Endothelial cell of umbilical vein (primary cell): ENCODE measurements at regions not wholly inside any gene's neighbourhood (a gene's known extent, or its start where the extent isn't known, plus 50 kb on each side); places are given as distances from the start of the nearest gene placed in this dataset.

Experiments used
- BruUV-seq: library from RNA; stranded (reverse); fragments of 400-500 nt; replicated peaks from 2 replicates; lab custom pipeline; 2021; lab: Mats Ljungman, UMichigan
- CTCF ChIA-PET: fragments of 300-600, 350-600 bp; sonication (Branson Sonifier 250); formaldehyde crosslinking; loops from one replicate; lab custom pipeline; 2021; ENCODE audit warnings: antibody characterized with exemption, inconsistent platforms; lab: Charles Lee
- POLR2A ChIA-PET: fragments of 300-600, 350-600 bp; sonication (Branson Sonifier 250); formaldehyde crosslinking; loops from one replicate; lab custom pipeline; 2021; ENCODE audit warnings: antibody characterized with exemption, inconsistent platforms; lab: Charles Lee
- DNase-seq: peaks from one replicate; pipeline ENCODE4 v3.0.0-alpha.2; 2011; ENCODE audit warnings: low read depth, low spot score
- FAIRE-seq: peaks from 2 replicates; lab custom pipeline; 2011; peaks lifted over from hg19 to GRCh38; lab: Jason Lieb, UNC
- H2AFZ ChIP-seq: 2 replicates; pipeline ENCODE4 v1.6.0; 2012; ENCODE audit warnings: low read depth, low read length, control low read depth, inconsistent platforms
- H3K27ac ChIP-seq: 2 replicates; pipeline ENCODE4 v1.5.1; 2011; ENCODE audit warnings: low read depth, mild to moderate bottlenecking, control low read depth, low read length, moderate library complexity; ENCODE audit not compliant: insufficient read depth
- H3K27me3 ChIP-seq, 2 experiments: 2 replicates each; pipeline versions ENCODE4 v1.6.0 to v1.6.1; 2011; ENCODE audit warnings: low read length in 2 of 2, mixed read lengths in 1 of 2; ENCODE audit not compliant: control insufficient read depth in 2 of 2, insufficient read depth in 2 of 2
- H3K36me3 ChIP-seq, 2 experiments: 2 replicates in 1 of 2; 3 replicates in 1 of 2; pipeline ENCODE4 v1.5.1; 2011; ENCODE audit warnings: low read length in 2 of 2, mild to moderate bottlenecking in 1 of 2, moderate library complexity in 1 of 2; ENCODE audit not compliant: control insufficient read depth in 2 of 2, insufficient read depth in 2 of 2; ENCODE audit errors: extremely low read depth in 1 of 2
- H3K4me1 ChIP-seq: 3 replicates; pipeline ENCODE4 v1.5.1; 2011; ENCODE audit warnings: mild to moderate bottlenecking, low read length; ENCODE audit not compliant: control insufficient read depth, insufficient read depth; ENCODE audit errors: extremely low read depth
- H3K4me2 ChIP-seq: 2 replicates; pipeline ENCODE4 v1.6.1; 2011; ENCODE audit warnings: low read length, control low read depth, mixed read lengths; ENCODE audit not compliant: insufficient read depth
- H3K4me3 ChIP-seq, 3 experiments: fragments of 200-600 bp in 1 of 3; sonication (generic), shearing (Covaris generic) in 1 of 3; replicated peaks in 1 of 3; 2 replicates each; pipeline ENCODE4 v1.5.1; 2011 to 2016; ENCODE audit warnings: control low read depth in 3 of 3, low read length in 3 of 3, mild to moderate bottlenecking in 2 of 3, inconsistent platforms in 1 of 3, low read depth in 1 of 3, moderate library complexity in 1 of 3; ENCODE audit not compliant: insufficient read depth in 1 of 3
- H3K79me2 ChIP-seq: 2 replicates; pipeline ENCODE4 v1.6.0; 2012; ENCODE audit warnings: low read length, inconsistent platforms; ENCODE audit not compliant: control insufficient read depth, insufficient read depth
- H3K9ac ChIP-seq: replicated peaks from 2 replicates; pipeline ENCODE3; 2011; ENCODE audit warnings: low read length, control low read depth; ENCODE audit not compliant: insufficient read depth; ENCODE audit errors: extremely low read depth
- H3K9me1 ChIP-seq: replicated peaks from 3 replicates; pipeline ENCODE4 v1.6.0; 2011; ENCODE audit warnings: mild to moderate bottlenecking, low read length; ENCODE audit not compliant: control insufficient read depth, insufficient read depth; ENCODE audit errors: extremely low read depth
- H3K9me3 ChIP-seq: replicated peaks from 2 replicates; pipeline ENCODE4 v1.5.1; 2012; ENCODE audit warnings: low read length, inconsistent platforms; ENCODE audit not compliant: control insufficient read depth, insufficient read depth
- H4K20me1 ChIP-seq: replicated peaks from 2 replicates; pipeline ENCODE3; 2011; ENCODE audit warnings: mild to moderate bottlenecking, low read length; ENCODE audit not compliant: control insufficient read depth, insufficient read depth; ENCODE audit errors: extremely low read depth
- EZH2 ChIP-seq: IDR thresholded peaks from 2 replicates; pipeline ENCODE4 v1.6.1; 2012; ENCODE audit warnings: borderline replicate concordance, low read depth, mild to moderate bottlenecking, moderate library complexity, low read length, inconsistent platforms; ENCODE audit not compliant: severe bottlenecking
- FOS ChIP-seq: IDR thresholded peaks from 2 replicates; pipeline ENCODE4 v1.6.1; 2011; ENCODE audit warnings: mild to moderate bottlenecking, low read length, moderate library complexity, borderline replicate concordance; ENCODE audit not compliant: insufficient read depth
- GATA2 ChIP-seq: IDR thresholded peaks from 2 replicates; pipeline ENCODE4 v1.7.0; 2011; ENCODE audit warnings: low read depth, mild to moderate bottlenecking, moderate library complexity, mixed read lengths, low read length; ENCODE audit not compliant: insufficient read length, insufficient read depth
- JUN ChIP-seq: IDR thresholded peaks from 2 replicates; pipeline ENCODE4 v1.6.1; 2011; ENCODE audit warnings: borderline replicate concordance, low read depth; ENCODE audit not compliant: insufficient read length, insufficient read depth
- MYC ChIP-seq: IDR thresholded peaks from one replicate; pipeline ENCODE4 v1.6.1; 2011; ENCODE audit warnings: mild to moderate bottlenecking, low read depth, low read length
- POLR2A ChIP-seq: IDR thresholded peaks from 2 replicates; pipeline ENCODE4 v1.6.1; 2012; ENCODE audit warnings: low read depth, mild to moderate bottlenecking, control low read depth, low read length
- dilution Hi-C: fragments of 300-500 bp; cut with MboI; formaldehyde crosslinking; loops from one replicate; pipeline ENCODE4 v1.15.0; 2019; ENCODE audit warnings: low sequenced_read_pairs; ENCODE audit not compliant: extremely low pct_ligation_motif_present
- intact Hi-C: fragments of 100-400 bp; cut with micrococcal nuclease; formaldehyde crosslinking; loops from one replicate; pipeline ENCODE4 v1.10.0; 2022
- TF ChIP-seq, protein P1 (sequence below), 2 donors: IDR thresholded peaks; 1 replicate in 1 of 2; 2 replicates in 1 of 2; pipeline ENCODE4 v1.5.1; 2011; ENCODE audit warnings: low read length in 2 of 2, mild to moderate bottlenecking in 2 of 2, moderate library complexity in 2 of 2, control low read depth in 1 of 2, inconsistent platforms in 1 of 2, low read depth in 1 of 2; ENCODE audit not compliant: insufficient read depth in 1 of 2; ENCODE audit errors: extremely low read depth in 1 of 2
- TF ChIP-seq, protein P2 (sequence below): IDR thresholded peaks from 2 replicates; pipeline ENCODE4 v1.6.1; 2011; ENCODE audit not compliant: insufficient read depth, insufficient read length

DNA sequence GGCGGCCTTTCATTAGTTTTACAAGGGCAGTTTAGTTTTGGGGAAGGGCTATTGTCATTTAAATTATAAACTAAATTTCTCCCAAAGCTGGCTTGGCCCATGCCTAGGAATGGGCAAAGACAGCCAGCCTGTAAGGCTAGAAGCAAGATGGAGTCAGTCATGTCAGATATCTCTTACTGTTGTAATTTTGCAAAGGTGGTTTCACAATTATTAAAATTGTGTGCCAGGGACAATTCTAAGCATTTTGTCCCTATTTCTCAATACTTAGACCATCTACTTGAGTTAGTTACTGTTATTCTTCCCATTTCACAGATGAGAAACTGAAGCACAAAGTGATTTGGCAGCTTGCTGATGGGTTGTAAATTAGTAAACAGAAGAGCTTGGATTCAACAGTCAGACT, 467.7 kb upstream of the GOT2 start:
- Histone ChIP-seq H3K9ac (no peak overlapping the region), H3K9me1 (no peaks in the 10 kb centered on the region), H3K9me3 (no peaks in the 10 kb centered on the region), H3K4me2 (no peak overlapping the region), H3K79me2 (no peaks in the 10 kb centered on the region), H3K4me1 (peaks cover 19% of the 10 kb centered on the region), H3K36me3 (no peaks in the 10 kb centered on the region), H2AFZ (no peak overlapping the region), H3K4me3 (no peak overlapping the region), H4K20me1 (no peaks in the 10 kb centered on the region), H3K27me3 (no peaks in the 10 kb centered on the region), H3K27ac (no peak overlapping the region)
- POLR2A ChIA-PET: no interaction called here
- CTCF ChIA-PET: no interaction called here
- FAIRE-seq: no peak
- TF ChIP-seq FOS: no peak
- TF ChIP-seq, protein P1, sequence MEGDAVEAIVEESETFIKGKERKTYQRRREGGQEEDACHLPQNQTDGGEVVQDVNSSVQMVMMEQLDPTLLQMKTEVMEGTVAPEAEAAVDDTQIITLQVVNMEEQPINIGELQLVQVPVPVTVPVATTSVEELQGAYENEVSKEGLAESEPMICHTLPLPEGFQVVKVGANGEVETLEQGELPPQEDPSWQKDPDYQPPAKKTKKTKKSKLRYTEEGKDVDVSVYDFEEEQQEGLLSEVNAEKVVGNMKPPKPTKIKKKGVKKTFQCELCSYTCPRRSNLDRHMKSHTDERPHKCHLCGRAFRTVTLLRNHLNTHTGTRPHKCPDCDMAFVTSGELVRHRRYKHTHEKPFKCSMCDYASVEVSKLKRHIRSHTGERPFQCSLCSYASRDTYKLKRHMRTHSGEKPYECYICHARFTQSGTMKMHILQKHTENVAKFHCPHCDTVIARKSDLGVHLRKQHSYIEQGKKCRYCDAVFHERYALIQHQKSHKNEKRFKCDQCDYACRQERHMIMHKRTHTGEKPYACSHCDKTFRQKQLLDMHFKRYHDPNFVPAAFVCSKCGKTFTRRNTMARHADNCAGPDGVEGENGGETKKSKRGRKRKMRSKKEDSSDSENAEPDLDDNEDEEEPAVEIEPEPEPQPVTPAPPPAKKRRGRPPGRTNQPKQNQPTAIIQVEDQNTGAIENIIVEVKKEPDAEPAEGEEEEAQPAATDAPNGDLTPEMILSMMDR (IDR thresholded peaks at IDR 0.05; ENCODE audit: extremely low read depth in 1 of 2, insufficient read depth in 1 of 2, low read depth in 1 of 2, low read length in 2 of 2): no peak
- TF ChIP-seq GATA2: no peak
- no peak for TF ChIP-seq POLR2A
- TF ChIP-seq MYC: no peak
- TF ChIP-seq, protein P2, sequence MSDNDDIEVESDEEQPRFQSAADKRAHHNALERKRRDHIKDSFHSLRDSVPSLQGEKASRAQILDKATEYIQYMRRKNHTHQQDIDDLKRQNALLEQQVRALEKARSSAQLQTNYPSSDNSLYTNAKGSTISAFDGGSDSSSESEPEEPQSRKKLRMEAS: no peak
- TF ChIP-seq JUN: no peak
- TF ChIP-seq EZH2: no peak
- no TSS peak for BruUV-seq
- intact Hi-C loops (no loop called here), dilution Hi-C loops (no loop called here)
- no peak for DNase-seq
